ENCODE measurements at regions not wholly inside any gene's neighbourhood (a gene's known extent, or its start where the extent isn't known, plus 50 kb on each side); places are given as distances from the start of the nearest gene placed in this dataset.

- DNase-seq (ENCODE audit: low spot score) = no peak
- no peak overlapping the region for H3K27ac ChIP-seq
- no peak for TF ChIP-seq CTCF (IDR thresholded peaks at IDR 0.05)
- no peak overlapping the region for H3K4me3 ChIP-seq
Measured at GRCh38 chr3:34363881-34364280, 565.5 kb downstream of the PDCD6IP start.

- DNase-seq (ENCODE audit: low spot score) = no peak
- no peak for TF ChIP-seq CTCF (IDR thresholded peaks at IDR 0.05)
- H3K27ac ChIP-seq = no peak overlapping the region
- H3K4me3 ChIP-seq = no peak overlapping the region
Measured at GRCh38 chr3:34364335-34364734, 565.9 kb downstream of the PDCD6IP start.

- Histone ChIP-seq H3K4me3 (no peak overlapping the region), H3K27ac (no peak overlapping the region)
- DNase-seq (ENCODE audit: low spot score) = no peak
- TF ChIP-seq CTCF (IDR thresholded peaks at IDR 0.05) = no peak
Measured at GRCh38 chr3:34365231-34365630, 566.8 kb downstream of the PDCD6IP start.

GRCh38 chr3:34365771-34366170, 567.3 kb downstream of the PDCD6IP start:
- Histone ChIP-seq H3K27ac (no peak overlapping the region), H3K4me3 (no peak overlapping the region)
- TF ChIP-seq CTCF (IDR thresholded peaks at IDR 0.05) = no peak
- DNase-seq (ENCODE audit: low spot score) = no peak

GRCh38 chr3:34367521-34367920, 569.1 kb downstream of the PDCD6IP start:
- no peak for TF ChIP-seq CTCF (IDR thresholded peaks at IDR 0.05)
- no peak for DNase-seq (ENCODE audit: low spot score)
- no peak overlapping the region for H3K27ac ChIP-seq
- no peak overlapping the region for H3K4me3 ChIP-seq

GRCh38 chr3:34374521-34374920, 576.1 kb downstream of the PDCD6IP start:
- H3K4me3 ChIP-seq = no peak overlapping the region
- TF ChIP-seq CTCF (IDR thresholded peaks at IDR 0.05) = no peak

GRCh38 chr3:34376691-34377090, 578.3 kb downstream of the PDCD6IP start:
- DNase-seq (ENCODE audit: low spot score) = no peak
- H3K27ac ChIP-seq = no peak overlapping the region
- H3K4me3 ChIP-seq = no peak overlapping the region
- no peak for TF ChIP-seq CTCF (IDR thresholded peaks at IDR 0.05)

More at GRCh38 chr3:34374521-34374920, 576.1 kb downstream of the PDCD6IP start:
- H3K27ac ChIP-seq = no peak overlapping the region
- no peak for DNase-seq (ENCODE audit: low spot score)
